ENCODE measurements at regions not wholly inside any gene's neighbourhood (a gene's known extent, or its start where the extent isn't known, plus 50 kb on each side); places are given as distances from the start of the nearest gene placed in this dataset.
A peak's percentile ranks its signal among the peaks of the same experiment; 100 is the strongest.

GRCh38 chr7:131233193-131233592 lies 94.5 kb upstream of the MKLN1 start:
- H3K4me1 ChIP-seq: peaks cover 0 to 17% (median 6%) of the 10 kb centered on the region in 4 donors

GRCh38 chr7:131234719-131235488 lies 92.8 kb upstream of the MKLN1 start:
- 54% methylated on average over 8 of the region's 8 CpGs for WGBS
- TF ChIP-seq POLR2AphosphoS5 (IDR thresholded peaks at IDR 0.05) (no peak), EP300 (IDR thresholded peaks at IDR 0.05) (no peak), POLR2A (IDR thresholded peaks at IDR 0.05; ENCODE audit: low read depth) (no peak), CTCF (IDR thresholded peaks at IDR 0.05) (no peak)
- no peaks in the 10 kb centered on the region for H3K27me3 ChIP-seq
- intact Hi-C loops (cut with DNase I): no loop called here
- peaks cover 0 to 3% (median 0%) of the 10 kb centered on the region in 4 donors for H3K9me3 ChIP-seq
- DNase-seq (ENCODE audit: extremely low spot score): no peak
- H3K4me1 ChIP-seq: peaks cover 0 to 17% (median 6%) of the 10 kb centered on the region in 4 donors
- H3K27ac ChIP-seq (replicated peaks in 1 of 4): no peak overlapping the region
- H3K36me3 ChIP-seq: no peaks in the 10 kb centered on the region
- H3K4me3 ChIP-seq: no peak overlapping the region

More at GRCh38 chr7:131233193-131233592, 94.5 kb upstream of the MKLN1 start:
- 97% methylated on average over 4 of the region's 4 CpGs for WGBS
- Histone ChIP-seq H3K27ac (replicated peaks in 1 of 4) (no peak overlapping the region), H3K4me3 (no peak overlapping the region), H3K27me3 (no peaks in the 10 kb centered on the region), H3K36me3 (no peaks in the 10 kb centered on the region), H3K9me3 (no peaks in the 10 kb centered on the region)
- intact Hi-C loops (cut with DNase I): no loop called here
- no peak for TF ChIP-seq POLR2A (IDR thresholded peaks at IDR 0.05; ENCODE audit: low read depth)
- no peak for TF ChIP-seq POLR2AphosphoS5 (IDR thresholded peaks at IDR 0.05)
- no peak for TF ChIP-seq CTCF (IDR thresholded peaks at IDR 0.05)
- no peak for TF ChIP-seq EP300 (IDR thresholded peaks at IDR 0.05)
- DNase-seq (ENCODE audit: extremely low spot score): no peak

- 36% methylated on average over 13 of the region's 13 CpGs for WGBS
- Histone ChIP-seq H3K4me1 (peaks cover 0 to 17% (median 6%) of the 10 kb centered on the region in 4 donors), H3K9me3 (peaks cover 0 to 3% (median 0%) of the 10 kb centered on the region in 4 donors), H3K4me3 (no peak overlapping the region), H3K27me3 (no peaks in the 10 kb centered on the region), H3K27ac (replicated peaks in 1 of 4) (no peak overlapping the region), H3K36me3 (no peaks in the 10 kb centered on the region)
- TF ChIP-seq CTCF (IDR thresholded peaks at IDR 0.05) (no peak), POLR2AphosphoS5 (IDR thresholded peaks at IDR 0.05) (peak in 1 of 2 donors; percentile 40), EP300 (IDR thresholded peaks at IDR 0.05) (no peak), POLR2A (IDR thresholded peaks at IDR 0.05; ENCODE audit: low read depth) (no peak)
- no peak for DNase-seq (ENCODE audit: extremely low spot score)
- intact Hi-C loops (cut with DNase I): no loop called here
These were observed 92.0 kb upstream of the MKLN1 start for GRCh38 chr7:131235489-131236317.

GRCh38 chr7:131236318-131236672 lies 91.4 kb upstream of the MKLN1 start:
- no peak for DNase-seq (ENCODE audit: extremely low spot score)
- Histone ChIP-seq H3K36me3 (no peaks in the 10 kb centered on the region), H3K4me3 (no peak overlapping the region), H3K27me3 (no peaks in the 10 kb centered on the region), H3K9me3 (peaks cover 0 to 3% (median 0%) of the 10 kb centered on the region in 4 donors), H3K4me1 (peaks cover 0 to 17% (median 6%) of the 10 kb centered on the region in 4 donors), H3K27ac (replicated peaks in 1 of 4) (no peak overlapping the region)
- intact Hi-C loops (cut with DNase I): no loop called here
- TF ChIP-seq CTCF (IDR thresholded peaks at IDR 0.05) (no peak), POLR2AphosphoS5 (IDR thresholded peaks at IDR 0.05) (no peak), EP300 (IDR thresholded peaks at IDR 0.05) (no peak), POLR2A (IDR thresholded peaks at IDR 0.05; ENCODE audit: low read depth) (no peak)
- 97% methylated on average over 6 of the region's 6 CpGs for WGBS

All from esophagus muscularis mucosa (tissue), 4 donors.